ENCODE measurements at regions not wholly inside any gene's neighbourhood (a gene's known extent, or its start where the extent isn't known, plus 50 kb on each side); places are given as distances from the start of the nearest gene placed in this dataset.

GRCh38 chr9:107706701-107707427 is 217.3 kb upstream of the KLF4 start:
- TF ChIP-seq CTCF (conservative IDR thresholded peaks at IDR 0.05 in 1 of 2, IDR thresholded peaks at IDR 0.05 in 1 of 2; ENCODE audit: extremely low read depth in 1 of 2, insufficient read depth in 1 of 2, low read depth in 1 of 2, low read length in 2 of 2) = no peak
- no peak for TF ChIP-seq EZH2 (IDR thresholded peaks at IDR 0.05; ENCODE audit: borderline replicate concordance, low read length)
